K562 (cell line): ENCODE measurements at regions not wholly inside any gene's neighbourhood (a gene's known extent, or its start where the extent isn't known, plus 50 kb on each side); places are given as distances from the start of the nearest gene placed in this dataset.

Experiments
- ATAC-seq: fragments of 200-7000 bp; cut with Tn5 transposase; 3 replicates; pipeline ENCODE4 v1.9.1; 2020; ENCODE audit warnings: moderate library complexity
- BruUV-seq: library from RNA; stranded (reverse); fragments of 400-500 nt; replicated peaks from 2 replicates; lab custom pipeline; 2021; lab: Mats Ljungman, UMichigan
- CTCF ChIA-PET: fragments of 300-600 bp; formaldehyde crosslinking; extraction: SDS; loops from one replicate; lab custom pipeline; 2021; ENCODE audit warnings: low intra/inter-chr PET ratio; lab: Yijun Ruan, JAX
- POLR2A ChIA-PET: fragments of 300-600, 350-650 bp; sonication (Branson Sonifier 250); formaldehyde crosslinking; extraction: SDS; loops from one replicate; lab custom pipeline; 2021; ENCODE audit warnings: antibody characterized with exemption, inconsistent platforms; lab: Yijun Ruan, JAX
- DNase-seq, 4 experiments: peaks; one replicate each; pipeline versions ENCODE4 v3.0.0 to v3.0.0-alpha.2; 2011 to 2018; ENCODE audit warnings: low spot score in 3 of 4, mixed read lengths in 3 of 4; ENCODE audit errors: extremely low read depth in 1 of 4
- FAIRE-seq: peaks from 2 replicates; lab custom pipeline; 2011; peaks lifted over from hg19 to GRCh38; lab: Jason Lieb, UNC
- H2AFZ ChIP-seq: 2 replicates; pipeline ENCODE4 v1.6.0; 2011; ENCODE audit warnings: low read depth, low read length, control low read depth, inconsistent platforms
- H3K27ac ChIP-seq: fragments of 200-600 bp; 3 replicates; pipeline ENCODE4 v1.8.0; 2011; ENCODE audit warnings: low read depth, mild to moderate bottlenecking, control low read depth, inconsistent platforms, low read length, moderate library complexity, mixed read lengths; ENCODE audit errors: extremely low read depth
- H3K27me3 ChIP-seq, 2 experiments: fragments of 300-600 bp in 1 of 2; 2 replicates in 1 of 2; 3 replicates in 1 of 2; pipeline versions ENCODE4 v1.6.0 to v1.8.0; 2011; ENCODE audit warnings: inconsistent platforms in 2 of 2, low read length in 2 of 2, mild to moderate bottlenecking in 1 of 2, mixed read lengths in 1 of 2, moderate library complexity in 1 of 2; ENCODE audit not compliant: control insufficient read depth in 2 of 2, insufficient read depth in 2 of 2
- H3K36me3 ChIP-seq: fragments of 300-600 bp; 3 replicates; pipeline ENCODE4 v1.8.0; 2011; ENCODE audit warnings: mild to moderate bottlenecking, low read length, inconsistent platforms; ENCODE audit not compliant: control insufficient read depth, insufficient read depth
- H3K4me1 ChIP-seq, 2 experiments: fragments of 200-600 bp in 1 of 2; replicated peaks in 1 of 2; 2 replicates in 1 of 2; 3 replicates in 1 of 2; pipeline versions ENCODE4 v1.5.1 to v1.8.0; 2011; ENCODE audit warnings: inconsistent platforms in 2 of 2, low read length in 2 of 2, mild to moderate bottlenecking in 1 of 2, mixed read lengths in 1 of 2, moderate library complexity in 1 of 2; ENCODE audit not compliant: control insufficient read depth in 2 of 2, insufficient read depth in 2 of 2
- H3K4me2 ChIP-seq: 2 replicates; pipeline ENCODE4 v1.6.1; 2011; ENCODE audit warnings: low read length, control low read depth, inconsistent platforms, mixed read lengths; ENCODE audit not compliant: insufficient read depth
- H3K4me3 ChIP-seq: fragments of 200-600 bp; sonication (generic), shearing (Covaris generic); 2 replicates; pipeline ENCODE4 v1.5.1; 2016; ENCODE audit warnings: control low read depth, inconsistent platforms
- H3K79me2 ChIP-seq: fragments of 200-600 bp; 3 replicates; pipeline ENCODE4 v1.8.0; 2011; ENCODE audit warnings: low read length, inconsistent platforms; ENCODE audit not compliant: control insufficient read depth, insufficient read depth
- H3K9ac ChIP-seq, 2 experiments: 2 replicates each; pipeline versions ENCODE4 v1.6.0 to v1.6.1; 2011; ENCODE audit warnings: low read depth in 2 of 2, low read length in 2 of 2, control low read depth in 1 of 2, inconsistent platforms in 1 of 2, mild to moderate bottlenecking in 1 of 2, mixed read lengths in 1 of 2; ENCODE audit not compliant: insufficient read depth in 1 of 2
- H3K9me1 ChIP-seq: one replicate; pipeline ENCODE4 v1.6.0; 2011; ENCODE audit warnings: inconsistent platforms, mild to moderate bottlenecking, low read length, moderate library complexity; ENCODE audit not compliant: control insufficient read depth, insufficient read depth
- H3K9me3 ChIP-seq: replicated peaks from 2 replicates; pipeline ENCODE4 v1.5.1; 2011; ENCODE audit warnings: low read depth, low read length, inconsistent platforms; ENCODE audit not compliant: control insufficient read depth, insufficient read depth
- H4K20me1 ChIP-seq: replicated peaks from 2 replicates; pipeline ENCODE4 v1.6.1; 2011; ENCODE audit warnings: low read length, inconsistent platforms, mixed read lengths; ENCODE audit not compliant: control insufficient read depth, insufficient read depth
- CBX8 ChIP-seq: fragments of 200-600 bp; sonication (generic); IDR thresholded peaks from 2 replicates; pipeline ENCODE4 v1.6.1; 2012; ENCODE audit warnings: borderline replicate concordance, mixed run types, low read depth, mild to moderate bottlenecking, moderate library complexity, mixed read lengths, low read length, control low read depth, inconsistent platforms; ENCODE audit not compliant: poor library complexity, severe bottlenecking; ENCODE audit errors: extremely low read depth
- FOXA1 ChIP-seq: fragments of 450-650 bp; IDR thresholded peaks from 2 replicates; pipeline ENCODE4 v1.6.1; 2016; ENCODE audit warnings: mild to moderate bottlenecking, borderline replicate concordance
- SIRT6 ChIP-seq: IDR thresholded peaks from one replicate; pipeline ENCODE4 v1.6.1; 2012; ENCODE audit warnings: low read depth, mild to moderate bottlenecking, control low read depth, inconsistent platforms, low read length, moderate library complexity
- SMAD1 ChIP-seq: fragments of 150-350 bp; IDR thresholded peaks from 2 replicates; pipeline ENCODE4 v1.6.1; 2014; ENCODE audit warnings: low read length, low read depth; ENCODE audit not compliant: partially characterized antibody
- SMARCE1 ChIP-seq: fragments of 450-650 bp; IDR thresholded peaks from 2 replicates; pipeline ENCODE4 v1.7.1; 2016; ENCODE audit warnings: mild to moderate bottlenecking
- SUPT5H ChIP-seq: fragments of 450-650 bp; IDR thresholded peaks from 2 replicates; pipeline ENCODE4 v1.6.1; 2016
- ZNF384 ChIP-seq: IDR thresholded peaks from 2 replicates; pipeline ENCODE4 v1.6.1; 2012; ENCODE audit warnings: low read depth, low read length, improper control_type of control experiment
- ZNF75A ChIP-seq: fragments of 450-650 bp; formaldehyde crosslinking; IDR thresholded peaks from 2 replicates; pipeline ENCODE4 v1.4.0; 2020; ENCODE audit warnings: mild to moderate bottlenecking
- WGBS: fragments of 100-300 bp; shearing (Covaris generic); methylation state at CpG from one replicate; pipeline ENCODE4 v1.1.6; 2016; ENCODE audit warnings: low coverage, mixed read lengths; ENCODE audit not compliant: insufficient coverage; ENCODE audit errors: missing lambda C conversion rate; 5-methylcytosine and 5-hydroxymethylcytosine counted together
- in situ Hi-C: fragments of 300-500 bp; cut with MboI; formaldehyde crosslinking; loops from 4 replicates; pipeline ENCODE4 v1.15.0; 2018; ENCODE audit warnings: inconsistent platforms, mixed read lengths
- intact Hi-C: fragments of 100-400 bp; cut with micrococcal nuclease; formaldehyde crosslinking; loops from 2 replicates; pipeline ENCODE4 v1.14.2; 2022

DNA sequence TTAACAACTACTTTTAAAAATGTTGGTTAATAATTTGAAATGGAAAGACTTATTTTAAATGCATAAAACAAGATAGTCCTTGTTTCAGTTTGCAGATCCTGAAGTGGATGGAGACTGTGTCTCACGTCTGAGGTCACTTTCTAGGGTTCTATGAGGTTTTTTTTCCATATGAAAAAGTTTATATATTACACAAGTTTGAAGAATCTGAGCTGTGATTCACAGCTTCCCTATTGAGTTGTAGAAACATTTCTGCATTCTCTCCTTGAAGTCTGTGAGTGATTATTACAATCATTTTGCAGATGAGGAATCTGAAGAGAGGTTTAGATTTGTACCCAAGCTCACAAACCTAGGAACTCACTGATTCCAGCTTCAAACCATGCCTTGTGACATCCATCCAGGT is 442.5 kb upstream of the KLF4 start:
- Histone ChIP-seq H3K4me1 (no peaks in the 10 kb centered on the region), H3K36me3 (no peaks in the 10 kb centered on the region), H3K9me3 (no peaks in the 10 kb centered on the region), H3K9me1 (no peaks in the 10 kb centered on the region), H3K27me3 (peaks cover 10 to 11% of the 10 kb centered on the region in 2 experiments; a peak in 4 of 5 replicates), H3K9ac (no peak overlapping the region), H3K4me3 (no peak overlapping the region), H3K79me2 (no peaks in the 10 kb centered on the region), H3K27ac (no peak overlapping the region), H3K4me2 (no peak overlapping the region), H2AFZ (no peak overlapping the region), H4K20me1 (no peaks in the 10 kb centered on the region)
- 8% methylated on average over 1 of the region's 1 CpG for WGBS
- in situ Hi-C loops: no loop called here
- BruUV-seq: no TSS peak
- TF ChIP-seq SIRT6: no peak
- TF ChIP-seq ZNF75A (CRISPR knock-in tag): no peak
- no peak for TF ChIP-seq ZNF384
- TF ChIP-seq FOXA1: no peak
- no peak for TF ChIP-seq SMARCE1
- no peak for TF ChIP-seq CBX8
- TF ChIP-seq SMAD1: no peak
- no peak for TF ChIP-seq SUPT5H
- no peak for DNase-seq
- no peak for FAIRE-seq
- intact Hi-C loops: no loop called here
- no peak for ATAC-seq
- POLR2A ChIA-PET: interaction anchor here (1.1 kb wide), 1 partner anchor 9 kb away, joined by 3 read pairs; no protein-coding TSS in a partner anchor
- CTCF ChIA-PET: no interaction called here
